NT2/D1 (cell line): ENCODE measurements at regions not wholly inside any gene's neighbourhood (a gene's known extent, or its start where the extent isn't known, plus 50 kb on each side); places are given as distances from the start of the nearest gene placed in this dataset.

ENCODE experiments used
- YY1 ChIP-seq: IDR thresholded peaks from 2 replicates; pipeline ENCODE4 v1.6.1; 2011; ENCODE audit not compliant: insufficient read length, insufficient read depth
- ZNF274 ChIP-seq: IDR thresholded peaks from 2 replicates; pipeline ENCODE4 v1.6.1; 2011; ENCODE audit warnings: mild to moderate bottlenecking, low read depth, low read length

DNA sequence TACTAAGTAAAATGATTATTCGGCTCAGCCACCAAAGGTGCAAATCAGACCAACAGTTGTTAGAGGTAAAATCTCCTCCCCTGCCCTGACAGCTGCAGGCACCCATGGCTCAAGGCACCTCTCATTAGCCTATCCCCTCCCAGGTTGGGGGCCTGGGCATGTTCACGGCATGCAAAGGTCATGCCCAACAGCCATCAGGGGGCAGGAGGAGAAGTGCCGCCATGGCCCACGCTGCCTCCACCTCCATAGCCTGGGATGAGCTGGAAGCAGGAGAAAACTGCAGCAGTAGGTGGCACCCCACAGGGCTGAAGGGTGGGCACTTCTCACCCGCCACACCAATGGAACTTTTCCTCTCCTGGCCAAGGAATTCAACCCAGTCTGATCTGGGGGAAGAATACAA, 146.4 kb upstream of the COX10 start:
- TF ChIP-seq YY1 (no peak), ZNF274 (no peak)
